HepG2 (cell line): ENCODE measurements at regions not wholly inside any gene's neighbourhood (a gene's known extent, or its start where the extent isn't known, plus 50 kb on each side); places are given as distances from the start of the nearest gene placed in this dataset.

Experiments used
- ATAC-seq: fragments of 200-7000 bp; cut with Tn5 transposase; 3 replicates; pipeline ENCODE4 v1.9.1; 2020; ENCODE audit warnings: mild to moderate bottlenecking, moderate library complexity
- BruUV-seq: library from RNA; stranded (reverse); fragments of 400-500 nt; replicated peaks from 2 replicates; lab custom pipeline; 2021; lab: Mats Ljungman, UMichigan
- CTCF ChIA-PET: fragments of 300-600 bp; formaldehyde crosslinking; extraction: SDS; loops from one replicate; lab custom pipeline; 2021; ENCODE audit warnings: low total read pairs, inconsistent platforms, low intra/inter-chr PET ratio; lab: Yijun Ruan, JAX
- POLR2A ChIA-PET: fragments of 350-600 bp; sonication (Branson Sonifier 250); formaldehyde crosslinking; loops from one replicate; lab custom pipeline; 2020; ENCODE audit warnings: antibody characterized with exemption, inconsistent platforms; lab: Yijun Ruan, JAX
- DNase-seq: peaks from one replicate; pipeline ENCODE4 v3.0.0-alpha.2; 2015; ENCODE audit warnings: low spot score
- FAIRE-seq: peaks from 3 replicates; lab custom pipeline; 2011; peaks lifted over from hg19 to GRCh38; lab: Jason Lieb, UNC
- H2AFZ ChIP-seq: one replicate; pipeline ENCODE4 v1.6.1; 2011; ENCODE audit warnings: low read length, inconsistent platforms
- H3K27ac ChIP-seq: fragments of 300-600 bp; 3 replicates; pipeline ENCODE4 v1.8.0; 2011; ENCODE audit warnings: mixed run types, mild to moderate bottlenecking, mixed read lengths, low read length, inconsistent platforms; ENCODE audit not compliant: insufficient read depth; ENCODE audit errors: extremely low read length
- H3K27me3 ChIP-seq, 2 experiments: fragments of 200-600 bp in 1 of 2; 2 replicates in 1 of 2; 3 replicates in 1 of 2; pipeline versions ENCODE4 v1.6.0 to v1.8.0; 2011; ENCODE audit warnings: low read length in 2 of 2, mild to moderate bottlenecking in 2 of 2, moderate library complexity in 2 of 2, inconsistent platforms in 1 of 2; ENCODE audit not compliant: insufficient read depth in 2 of 2, control insufficient read depth in 1 of 2
- H3K36me3 ChIP-seq, 2 experiments: fragments of 200-600 bp in 1 of 2; replicated peaks in 1 of 2; 2 replicates in 1 of 2; 3 replicates in 1 of 2; pipeline versions ENCODE4 v1.5.1 to v1.8.0; 2011; ENCODE audit warnings: low read length in 2 of 2, inconsistent platforms in 1 of 2; ENCODE audit not compliant: insufficient read depth in 2 of 2, control insufficient read depth in 1 of 2
- H3K4me1 ChIP-seq: 2 replicates; pipeline ENCODE4 v1.5.1; 2012; ENCODE audit warnings: low read length, inconsistent platforms; ENCODE audit not compliant: insufficient read depth
- H3K4me2 ChIP-seq: 2 replicates; pipeline ENCODE4 v1.6.0; 2011; ENCODE audit warnings: low read depth, low read length, inconsistent platforms
- H3K4me3 ChIP-seq, 3 experiments: fragments of 200-600 bp in 1 of 3; sonication (generic), shearing (Covaris generic) in 1 of 3; replicated peaks in 1 of 3; 2 replicates each; pipeline ENCODE4 v1.5.1; 2011 to 2016; ENCODE audit warnings: low read length in 3 of 3, inconsistent platforms in 2 of 3, low read depth in 2 of 3, mild to moderate bottlenecking in 2 of 3, control low read depth in 1 of 3, mixed read lengths in 1 of 3; ENCODE audit not compliant: insufficient read depth in 1 of 3
- H3K79me2 ChIP-seq: one replicate; pipeline ENCODE4 v1.6.1; 2011; ENCODE audit warnings: low read length, inconsistent platforms; ENCODE audit not compliant: insufficient read depth
- H3K9ac ChIP-seq: 2 replicates; pipeline ENCODE4 v1.6.0; 2011; ENCODE audit warnings: mild to moderate bottlenecking, low read depth, low read length, inconsistent platforms; ENCODE audit not compliant: insufficient read depth
- H3K9me3 ChIP-seq: 2 replicates; pipeline ENCODE4 v1.5.1; 2012; ENCODE audit warnings: mild to moderate bottlenecking, low read length
- H4K20me1 ChIP-seq: 2 replicates; pipeline ENCODE4 v1.6.0; 2011; ENCODE audit warnings: inconsistent platforms, mild to moderate bottlenecking, low read length, moderate library complexity; ENCODE audit not compliant: insufficient read depth
- FOXO1 ChIP-seq: sonication (generic); formaldehyde crosslinking; IDR thresholded peaks from 2 replicates; pipeline ENCODE4 v1.4.0; 2020; ENCODE audit warnings: missing genetic modification reagents
- HDAC1 ChIP-seq: sonication (generic); formaldehyde crosslinking; IDR thresholded peaks from 2 replicates; pipeline ENCODE4 v1.5.1; 2020; ENCODE audit warnings: mild to moderate bottlenecking, missing genetic modification reagents
- MATR3 ChIP-seq: sonication (generic); formaldehyde crosslinking; IDR thresholded peaks from 2 replicates; pipeline ENCODE4 v1.4.0; 2020; ENCODE audit warnings: missing genetic modification reagents
- NCOA5 ChIP-seq: sonication (generic); formaldehyde crosslinking; IDR thresholded peaks from 2 replicates; pipeline ENCODE4 v1.4.0; 2020; ENCODE audit warnings: missing genetic modification reagents
- NFE2L2 ChIP-seq: fragments of 150-350 bp; IDR thresholded peaks from 2 replicates; pipeline ENCODE4 v1.6.1; 2014; ENCODE audit warnings: low read length
- PPARG ChIP-seq: conservative IDR thresholded peaks from 2 replicates; pipeline ENCODE4 v1.6.1; 2016; ENCODE audit warnings: missing biosample characterization, missing genetic modification reagents
- SPEN ChIP-seq: sonication (generic); formaldehyde crosslinking; IDR thresholded peaks from 2 replicates; pipeline ENCODE4 v1.5.1; 2020; ENCODE audit warnings: low read depth, mild to moderate bottlenecking, missing genetic modification reagents
- ZNF556 ChIP-seq: sonication (generic); formaldehyde crosslinking; IDR thresholded peaks from 2 replicates; pipeline ENCODE4 v1.4.0; 2020; ENCODE audit warnings: mild to moderate bottlenecking, missing genetic modification reagents, borderline replicate concordance
- WGBS: methylation state at CpG from one replicate; pipeline ENCODE4 v1.1.6; 2017; ENCODE audit warnings: low lambda C conversion rate; 5-methylcytosine and 5-hydroxymethylcytosine counted together
- in situ Hi-C: cut with HindIII; loops from 2 replicates; pipeline ENCODE4 v1.10.0; 2017; ENCODE audit warnings: low pct_unique_long_range_greater_than_20kb; ENCODE audit not compliant: extremely low pct_ligation_motif_present
- intact Hi-C: fragments of 100-400 bp; cut with micrococcal nuclease; formaldehyde crosslinking; loops from one replicate; pipeline ENCODE4 v1.10.0; 2022; ENCODE audit not compliant: unreplicated experiment
- TF ChIP-seq, protein P1 (sequence below): sonication (generic); formaldehyde crosslinking; IDR thresholded peaks from 2 replicates; pipeline ENCODE4 v1.9.0; 2021; ENCODE audit warnings: mild to moderate bottlenecking, missing genetic modification reagents
- TF ChIP-seq, protein P2 (sequence below): sonication (generic); formaldehyde crosslinking; IDR thresholded peaks from 2 replicates; pipeline ENCODE4 v1.4.0; 2020; ENCODE audit warnings: missing genetic modification reagents, borderline replicate concordance
- TF ChIP-seq, protein P3 (sequence below): sonication (generic); formaldehyde crosslinking; IDR thresholded peaks from 2 replicates; pipeline ENCODE4 v1.4.0; 2020; ENCODE audit warnings: mild to moderate bottlenecking, missing genetic modification reagents

DNA sequence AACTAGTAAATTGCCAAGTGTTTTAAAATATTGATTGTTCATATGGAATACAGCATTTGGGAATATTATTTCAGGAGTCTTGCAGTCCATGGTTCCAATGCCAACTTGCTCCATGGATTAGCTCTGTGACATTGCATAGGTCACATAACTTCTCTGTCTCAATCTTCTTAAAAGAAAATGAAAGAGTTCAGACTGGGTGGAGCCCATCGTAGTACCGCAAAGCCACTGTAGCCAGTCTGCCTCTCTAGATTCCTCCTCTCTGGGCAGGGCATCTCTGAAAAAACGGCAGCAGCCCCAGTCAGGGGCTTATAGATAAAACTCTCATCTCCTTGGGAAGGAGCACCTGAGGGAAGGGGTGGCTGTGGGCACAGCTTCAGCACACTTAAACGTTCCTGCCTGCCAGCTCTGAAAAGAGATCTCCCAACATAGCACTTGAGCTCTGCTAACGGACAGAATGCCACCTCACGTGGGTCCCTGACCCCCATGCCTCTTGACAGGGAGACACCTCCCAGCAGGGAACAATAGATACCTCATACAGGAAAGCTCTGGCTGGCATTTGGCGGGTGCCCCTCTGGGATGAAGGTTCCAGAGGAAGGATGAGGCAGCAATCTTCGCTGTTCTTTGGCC lies 168.8 kb upstream of the CNTN4 start (continued):
- TF ChIP-seq, protein P1, sequence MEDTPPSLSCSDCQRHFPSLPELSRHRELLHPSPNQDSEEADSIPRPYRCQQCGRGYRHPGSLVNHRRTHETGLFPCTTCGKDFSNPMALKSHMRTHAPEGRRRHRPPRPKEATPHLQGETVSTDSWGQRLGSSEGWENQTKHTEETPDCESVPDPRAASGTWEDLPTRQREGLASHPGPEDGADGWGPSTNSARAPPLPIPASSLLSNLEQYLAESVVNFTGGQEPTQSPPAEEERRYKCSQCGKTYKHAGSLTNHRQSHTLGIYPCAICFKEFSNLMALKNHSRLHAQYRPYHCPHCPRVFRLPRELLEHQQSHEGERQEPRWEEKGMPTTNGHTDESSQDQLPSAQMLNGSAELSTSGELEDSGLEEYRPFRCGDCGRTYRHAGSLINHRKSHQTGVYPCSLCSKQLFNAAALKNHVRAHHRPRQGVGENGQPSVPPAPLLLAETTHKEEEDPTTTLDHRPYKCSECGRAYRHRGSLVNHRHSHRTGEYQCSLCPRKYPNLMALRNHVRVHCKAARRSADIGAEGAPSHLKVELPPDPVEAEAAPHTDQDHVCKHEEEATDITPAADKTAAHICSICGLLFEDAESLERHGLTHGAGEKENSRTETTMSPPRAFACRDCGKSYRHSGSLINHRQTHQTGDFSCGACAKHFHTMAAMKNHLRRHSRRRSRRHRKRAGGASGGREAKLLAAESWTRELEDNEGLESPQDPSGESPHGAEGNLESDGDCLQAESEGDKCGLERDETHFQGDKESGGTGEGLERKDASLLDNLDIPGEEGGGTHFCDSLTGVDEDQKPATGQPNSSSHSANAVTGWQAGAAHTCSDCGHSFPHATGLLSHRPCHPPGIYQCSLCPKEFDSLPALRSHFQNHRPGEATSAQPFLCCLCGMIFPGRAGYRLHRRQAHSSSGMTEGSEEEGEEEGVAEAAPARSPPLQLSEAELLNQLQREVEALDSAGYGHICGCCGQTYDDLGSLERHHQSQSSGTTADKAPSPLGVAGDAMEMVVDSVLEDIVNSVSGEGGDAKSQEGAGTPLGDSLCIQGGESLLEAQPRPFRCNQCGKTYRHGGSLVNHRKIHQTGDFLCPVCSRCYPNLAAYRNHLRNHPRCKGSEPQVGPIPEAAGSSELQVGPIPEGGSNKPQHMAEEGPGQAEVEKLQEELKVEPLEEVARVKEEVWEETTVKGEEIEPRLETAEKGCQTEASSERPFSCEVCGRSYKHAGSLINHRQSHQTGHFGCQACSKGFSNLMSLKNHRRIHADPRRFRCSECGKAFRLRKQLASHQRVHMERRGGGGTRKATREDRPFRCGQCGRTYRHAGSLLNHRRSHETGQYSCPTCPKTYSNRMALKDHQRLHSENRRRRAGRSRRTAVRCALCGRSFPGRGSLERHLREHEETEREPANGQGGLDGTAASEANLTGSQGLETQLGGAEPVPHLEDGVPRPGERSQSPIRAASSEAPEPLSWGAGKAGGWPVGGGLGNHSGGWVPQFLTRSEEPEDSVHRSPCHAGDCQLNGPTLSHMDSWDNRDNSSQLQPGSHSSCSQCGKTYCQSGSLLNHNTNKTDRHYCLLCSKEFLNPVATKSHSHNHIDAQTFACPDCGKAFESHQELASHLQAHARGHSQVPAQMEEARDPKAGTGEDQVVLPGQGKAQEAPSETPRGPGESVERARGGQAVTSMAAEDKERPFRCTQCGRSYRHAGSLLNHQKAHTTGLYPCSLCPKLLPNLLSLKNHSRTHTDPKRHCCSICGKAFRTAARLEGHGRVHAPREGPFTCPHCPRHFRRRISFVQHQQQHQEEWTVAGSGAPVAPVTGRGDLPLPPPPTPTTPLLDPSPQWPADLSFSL (CRISPR knock-in tag), result no peak
- no peak for TF ChIP-seq FOXO1 (CRISPR knock-in tag)
- no peak for TF ChIP-seq PPARG (CRISPR knock-in tag)
- TF ChIP-seq ZNF556 (CRISPR knock-in tag), result no peak

DNA sequence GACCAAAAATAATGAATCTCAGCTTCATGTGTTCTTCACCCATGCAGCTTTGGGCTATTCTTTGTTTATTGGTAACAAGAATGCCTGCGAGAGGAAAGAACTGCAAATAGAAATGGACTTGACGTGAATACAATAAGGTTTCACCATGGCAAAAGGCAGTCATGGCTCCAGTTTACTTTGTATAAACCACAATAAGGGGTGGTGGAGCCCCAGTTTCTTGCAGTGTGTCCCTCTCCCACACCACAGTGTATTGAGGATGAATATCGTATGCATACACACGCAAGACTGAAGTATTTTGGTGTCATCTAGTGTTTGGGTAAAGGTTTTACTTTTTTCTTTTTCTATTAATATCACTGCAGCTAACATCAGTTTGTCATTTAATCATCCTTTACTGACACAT lies 159.7 kb upstream of the CNTN4 start:
- no peaks in the 10 kb centered on the region for H4K20me1 ChIP-seq
- no peak overlapping the region for H3K4me3 ChIP-seq
- BruUV-seq, result no TSS peak
- no peak overlapping the region for H3K4me2 ChIP-seq
- ChIA-PET POLR2A (no interaction called here), CTCF (no interaction called here)
- DNase-seq (no peak), ATAC-seq (no peak), FAIRE-seq (no peak)
- no peaks in the 10 kb centered on the region for H3K4me1 ChIP-seq
- no peak overlapping the region for H3K9ac ChIP-seq
- in situ Hi-C loops, result no loop called here
- H3K36me3 ChIP-seq, result no peaks in the 10 kb centered on the region
- H3K27me3 ChIP-seq, result no peaks in the 10 kb centered on the region
- peaks cover 95% of the 10 kb centered on the region for H3K9me3 ChIP-seq
- intact Hi-C loops, result no loop called here
- H2AFZ ChIP-seq, result no peak overlapping the region
- H3K27ac ChIP-seq, result no peak overlapping the region
- 17% methylated on average over 4 of the region's 4 CpGs for WGBS
- no peaks in the 10 kb centered on the region for H3K79me2 ChIP-seq
- no peak for TF ChIP-seq NCOA5 (CRISPR knock-in tag)
- TF ChIP-seq, protein P2, sequence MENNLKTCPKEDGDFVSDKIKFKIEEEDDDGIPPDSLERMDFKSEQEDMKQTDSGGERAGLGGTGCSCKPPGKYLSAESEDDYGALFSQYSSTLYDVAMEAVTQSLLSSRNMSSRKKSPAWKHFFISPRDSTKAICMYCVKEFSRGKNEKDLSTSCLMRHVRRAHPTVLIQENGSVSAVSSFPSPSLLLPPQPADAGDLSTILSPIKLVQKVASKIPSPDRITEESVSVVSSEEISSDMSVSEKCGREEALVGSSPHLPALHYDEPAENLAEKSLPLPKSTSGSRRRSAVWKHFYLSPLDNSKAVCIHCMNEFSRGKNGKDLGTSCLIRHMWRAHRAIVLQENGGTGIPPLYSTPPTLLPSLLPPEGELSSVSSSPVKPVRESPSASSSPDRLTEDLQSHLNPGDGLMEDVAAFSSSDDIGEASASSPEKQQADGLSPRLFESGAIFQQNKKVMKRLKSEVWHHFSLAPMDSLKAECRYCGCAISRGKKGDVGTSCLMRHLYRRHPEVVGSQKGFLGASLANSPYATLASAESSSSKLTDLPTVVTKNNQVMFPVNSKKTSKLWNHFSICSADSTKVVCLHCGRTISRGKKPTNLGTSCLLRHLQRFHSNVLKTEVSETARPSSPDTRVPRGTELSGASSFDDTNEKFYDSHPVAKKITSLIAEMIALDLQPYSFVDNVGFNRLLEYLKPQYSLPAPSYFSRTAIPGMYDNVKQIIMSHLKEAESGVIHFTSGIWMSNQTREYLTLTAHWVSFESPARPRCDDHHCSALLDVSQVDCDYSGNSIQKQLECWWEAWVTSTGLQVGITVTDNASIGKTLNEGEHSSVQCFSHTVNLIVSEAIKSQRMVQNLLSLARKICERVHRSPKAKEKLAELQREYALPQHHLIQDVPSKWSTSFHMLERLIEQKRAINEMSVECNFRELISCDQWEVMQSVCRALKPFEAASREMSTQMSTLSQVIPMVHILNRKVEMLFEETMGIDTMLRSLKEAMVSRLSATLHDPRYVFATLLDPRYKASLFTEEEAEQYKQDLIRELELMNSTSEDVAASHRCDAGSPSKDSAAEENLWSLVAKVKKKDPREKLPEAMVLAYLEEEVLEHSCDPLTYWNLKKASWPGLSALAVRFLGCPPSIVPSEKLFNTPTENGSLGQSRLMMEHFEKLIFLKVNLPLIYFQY (CRISPR knock-in tag), result no peak
- no peak for TF ChIP-seq MATR3 (CRISPR knock-in tag)
- no peak for TF ChIP-seq HDAC1 (CRISPR knock-in tag)
- TF ChIP-seq SPEN (CRISPR knock-in tag), result no peak
- TF ChIP-seq, protein P3, sequence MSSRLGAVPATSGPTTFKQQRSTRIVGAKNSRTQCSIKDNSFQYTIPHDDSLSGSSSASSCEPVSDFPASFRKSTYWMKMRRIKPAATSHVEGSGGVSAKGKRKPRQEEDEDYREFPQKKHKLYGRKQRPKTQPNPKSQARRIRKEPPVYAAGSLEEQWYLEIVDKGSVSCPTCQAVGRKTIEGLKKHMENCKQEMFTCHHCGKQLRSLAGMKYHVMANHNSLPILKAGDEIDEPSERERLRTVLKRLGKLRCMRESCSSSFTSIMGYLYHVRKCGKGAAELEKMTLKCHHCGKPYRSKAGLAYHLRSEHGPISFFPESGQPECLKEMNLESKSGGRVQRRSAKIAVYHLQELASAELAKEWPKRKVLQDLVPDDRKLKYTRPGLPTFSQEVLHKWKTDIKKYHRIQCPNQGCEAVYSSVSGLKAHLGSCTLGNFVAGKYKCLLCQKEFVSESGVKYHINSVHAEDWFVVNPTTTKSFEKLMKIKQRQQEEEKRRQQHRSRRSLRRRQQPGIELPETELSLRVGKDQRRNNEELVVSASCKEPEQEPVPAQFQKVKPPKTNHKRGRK (CRISPR knock-in tag), result no peak
- no peak for TF ChIP-seq NFE2L2
